Heart left ventricle (tissue), 16 donors: ENCODE measurements at regions not wholly inside any gene's neighbourhood (a gene's known extent, or its start where the extent isn't known, plus 50 kb on each side); places are given as distances from the start of the nearest gene placed in this dataset.

Source experiments
- ATAC-seq, 4 donors: fragments of 200-7000 bp; cut with Tn5 transposase; one replicate each; pipeline ENCODE4 v1.9.1; 2020 to 2022; ENCODE audit warnings: moderate library complexity in 4 of 4, mild to moderate bottlenecking in 3 of 4, moderate number of reproducible peaks in 1 of 4
- DNase-seq, 5 donors: peaks; one replicate each; pipeline ENCODE4 v3.0.0-alpha.2; 2020
- H3K27ac ChIP-seq, 12 donors: fragments of 200-600 bp; sonication (generic) in 4 of 12; one replicate each; pipeline versions ENCODE4 v1.5.0 to v1.8.0; 2016 to 2022; ENCODE audit warnings: mild to moderate bottlenecking in 2 of 12
- H3K27me3 ChIP-seq, 9 donors: fragments of 200-600 bp; sonication (generic) in 2 of 9; one replicate each; pipeline versions ENCODE4 v1.5.1 to v1.8.0; 2016 to 2022; ENCODE audit warnings: mild to moderate bottlenecking in 3 of 9
- H3K36me3 ChIP-seq, 9 donors: fragments of 200-600 bp; sonication (generic) in 2 of 9; one replicate each; pipeline versions ENCODE4 v1.5.0 to v1.8.0; 2018 to 2022; ENCODE audit warnings: mild to moderate bottlenecking in 2 of 9
- H3K4me1 ChIP-seq, 12 donors: fragments of 200-600 bp; sonication (generic) in 4 of 12; one replicate each; pipeline versions ENCODE4 v1.5.0 to v1.8.0; 2016 to 2022; ENCODE audit warnings: mild to moderate bottlenecking in 3 of 12
- H3K4me3 ChIP-seq, 12 donors: fragments of 200-600 bp; sonication (generic) in 4 of 12; one replicate each; pipeline versions ENCODE4 v1.5.0 to v1.8.0; 2017 to 2022; ENCODE audit warnings: mild to moderate bottlenecking in 9 of 12, moderate library complexity in 4 of 12
- H3K9me3 ChIP-seq, 12 donors: fragments of 200-600 bp; sonication (generic) in 4 of 12; one replicate each; pipeline versions ENCODE4 v1.5.0 to v1.8.0; 2016 to 2022; ENCODE audit warnings: mild to moderate bottlenecking in 1 of 12
- CTCF ChIP-seq, 12 donors: fragments of 200-600 bp; sonication (generic) in 4 of 12; IDR thresholded peaks; one replicate each; pipeline versions ENCODE4 v1.5.0 to v1.8.0; 2018 to 2022; ENCODE audit warnings: antibody characterized with exemption in 12 of 12, mild to moderate bottlenecking in 5 of 12
- POLR2A ChIP-seq, 2 donors: fragments of 450-650 bp; IDR thresholded peaks; one replicate each; pipeline ENCODE4 v1.6.1; 2017; ENCODE audit warnings: antibody characterized with exemption in 2 of 2, mild to moderate bottlenecking in 2 of 2, moderate library complexity in 2 of 2
- WGBS, 4 donors: extraction: QIAGEN DNeasy Blood & Tissue Kit in 2 of 4; methylation state at CpG; one replicate each; pipeline versions ENCODE4 v1.1.5 to v1.1.7; 2013 to 2018; 5-methylcytosine and 5-hydroxymethylcytosine counted together
- intact Hi-C, 10 donors: fragments of 100-400 bp; cut with DNase I; formaldehyde crosslinking; loops; one replicate each; pipeline versions ENCODE4 v1.11.1 to v1.14.2; 2022
- donor health status: ischemic (EF 13 %, LVEDD 7.1; RV severe dilation, severe dysfunction).
- donor health status: healthy with polysubstance abuse.
- donor health status: DM: no; HTN: yes; CAD: no.
- donor health status: DM: no; HTN: no; CAD: no.
- donor health status: ischemic (EF 25% LVEDD 6.9; RV normal size, moderate dysfunction).
- donor health status: ischemic (EF 25% LVEDD 5.7; RV mildly dilated, moderate dysfunction).
- donor health status: healthy.
- donor health status: DM: yes; HTN: yes; CAD: no.
- donor health status: ischemic (EF 35%, LVEDD 5.7; RV mildly dilated, moderate dysfunction).
- donor health status: nonischemic (EF 11% LVEDD 7.7; RV severe dilation, severe dysfunction).
- donor health status: DM: yes; HTN: yes; CAD: no.
- donor health status: PGD.
- donor health status: ischemic (EF 29% LVEDD 5.4; RV normal size, mild dysfunction).
- donor health status: nonischemic (EF 23%, LVEDD 6.1; RV moderate dilation, normal function).

DNA sequence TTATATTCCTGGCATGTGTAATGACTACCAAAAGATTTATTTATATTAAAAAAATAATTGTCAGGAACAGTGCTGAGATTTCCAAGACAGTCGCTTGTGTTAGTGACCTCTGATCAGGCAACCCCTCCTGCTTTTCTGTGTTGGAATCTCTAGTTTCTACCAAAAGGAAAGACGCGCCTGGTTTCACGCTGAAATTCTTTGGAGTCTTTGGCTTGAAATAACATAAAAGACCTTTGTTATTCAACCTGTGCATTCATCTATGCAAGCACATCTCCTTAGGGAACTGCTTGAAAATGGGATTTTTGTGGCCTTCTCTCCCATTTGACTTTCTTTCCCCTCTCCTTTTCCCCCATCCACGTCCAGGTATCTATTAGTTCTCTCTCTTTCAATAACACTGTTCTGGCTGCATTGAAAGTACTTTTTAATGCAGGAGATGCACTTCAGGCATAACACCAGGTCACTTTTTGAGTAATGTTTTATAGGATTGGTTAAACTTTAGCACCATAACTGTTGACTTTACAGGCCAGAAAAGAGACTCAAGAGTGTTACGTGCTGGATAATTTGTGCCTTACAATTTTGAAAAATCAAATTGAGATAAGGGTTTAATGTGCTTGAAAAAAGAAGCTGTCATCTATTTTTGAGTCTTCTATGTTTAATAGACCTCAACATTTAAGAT is 172.7 kb downstream of the GPAT3 start:
- no peak for ATAC-seq
- Histone ChIP-seq H3K27ac (no peak overlapping the region), H3K9me3 (no peaks in the 10 kb centered on the region), H3K4me1 (no peaks in the 10 kb centered on the region), H3K4me3 (no peak overlapping the region), H3K36me3 (no peaks in the 10 kb centered on the region), H3K27me3 (no peaks in the 10 kb centered on the region)
- TF ChIP-seq POLR2A (IDR thresholded peaks at IDR 0.05) (no peak), CTCF (IDR thresholded peaks at IDR 0.05) (no peak)
- 59 to 68% (median 63%) methylated on average over 6 of the region's 6 CpGs for WGBS, 4 donors
- intact Hi-C loops: no loop called here
- no peak for DNase-seq

- no peak for DNase-seq
- TF ChIP-seq CTCF (IDR thresholded peaks at IDR 0.05) (no peak), POLR2A (IDR thresholded peaks at IDR 0.05) (no peak)
- Histone ChIP-seq H3K4me1 (no peaks in the 10 kb centered on the region), H3K9me3 (peaks cover 0 to 24% (median 7%) of the 10 kb centered on the region in 12 donors), H3K36me3 (no peaks in the 10 kb centered on the region), H3K27ac (no peak overlapping the region), H3K27me3 (no peaks in the 10 kb centered on the region), H3K4me3 (no peak overlapping the region)
- no peak for ATAC-seq
- intact Hi-C loops: no loop called here
- 75 to 80% (median 76%) methylated on average over 2 of the region's 2 CpGs for WGBS, 4 donors
Measured at GRCh38 chr4:83704786-83705185, 168.9 kb downstream of the GPAT3 start.

DNA sequence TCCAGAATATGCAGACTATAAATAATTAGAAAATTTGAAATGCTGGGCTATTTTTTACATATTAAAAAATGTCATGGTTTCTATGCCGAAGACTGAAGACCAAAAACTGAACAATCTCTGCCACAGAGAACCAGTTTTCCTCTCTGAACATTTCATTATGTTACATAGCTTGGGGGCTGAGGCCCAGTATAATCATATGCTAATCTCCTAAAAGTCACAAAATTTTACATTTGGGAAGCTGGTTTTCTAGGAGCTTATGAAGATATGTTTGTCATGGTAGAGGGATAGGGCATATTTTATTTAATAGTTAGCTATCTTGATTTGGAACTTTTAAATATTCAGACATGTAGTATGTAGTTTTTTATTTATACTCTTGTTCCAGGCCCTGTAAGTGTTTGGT is 167.8 kb downstream of the GPAT3 start:
- H3K27me3 ChIP-seq: no peaks in the 10 kb centered on the region
- TF ChIP-seq POLR2A (IDR thresholded peaks at IDR 0.05) (no peak), CTCF (IDR thresholded peaks at IDR 0.05) (no peak)
- 84 to 97% (median 86%) methylated on average over 1 of the region's 1 CpG for WGBS, 4 donors
- no peaks in the 10 kb centered on the region for H3K36me3 ChIP-seq
- intact Hi-C loops: no loop called here
- ATAC-seq: no peak
- DNase-seq: no peak
- peaks cover 0 to 24% (median 7%) of the 10 kb centered on the region in 12 donors for H3K9me3 ChIP-seq
- H3K4me1 ChIP-seq: no peaks in the 10 kb centered on the region
- no peak overlapping the region for H3K27ac ChIP-seq
- no peak overlapping the region for H3K4me3 ChIP-seq

DNA sequence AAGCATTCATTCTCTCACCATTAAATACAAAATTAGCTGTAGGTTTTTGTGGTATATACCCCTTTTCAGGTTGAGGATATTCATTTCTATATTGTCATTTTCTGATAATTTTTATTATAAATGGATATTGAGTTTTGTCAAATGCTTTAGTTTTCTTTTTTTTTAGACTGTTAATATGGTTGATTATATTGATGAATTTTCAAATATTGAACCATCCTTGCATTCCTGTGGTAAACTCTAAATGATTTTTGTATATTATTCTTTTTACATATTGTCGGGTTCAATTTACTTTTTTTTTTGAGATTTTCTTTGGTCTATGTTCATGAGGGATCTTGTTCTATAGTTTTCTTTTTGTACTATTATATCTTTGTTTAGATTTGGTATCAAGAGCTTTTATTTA is 165.1 kb downstream of the GPAT3 start:
- Histone ChIP-seq H3K36me3 (no peaks in the 10 kb centered on the region), H3K27me3 (no peaks in the 10 kb centered on the region), H3K4me1 (no peaks in the 10 kb centered on the region), H3K27ac (no peak overlapping the region), H3K4me3 (no peak overlapping the region), H3K9me3 (peaks cover 0 to 24% (median 7%) of the 10 kb centered on the region in 12 donors)
- TF ChIP-seq POLR2A (IDR thresholded peaks at IDR 0.05) (no peak), CTCF (IDR thresholded peaks at IDR 0.05) (no peak)
- ATAC-seq (no peak), DNase-seq (no peak)
- 73 to 88% (median 80%) methylated on average over 1 of the region's 1 CpG for WGBS, 4 donors
- intact Hi-C loops: no loop called here
